ENCODE measurements at regions not wholly inside any gene's neighbourhood (a gene's known extent, or its start where the extent isn't known, plus 50 kb on each side); places are given as distances from the start of the nearest gene placed in this dataset.

- DNase-seq (ENCODE audit: low read depth, low spot score): no peak
Measured at GRCh38 chr1:187306710-187307415, 478.1 kb downstream of the PLA2G4A start.

DNA sequence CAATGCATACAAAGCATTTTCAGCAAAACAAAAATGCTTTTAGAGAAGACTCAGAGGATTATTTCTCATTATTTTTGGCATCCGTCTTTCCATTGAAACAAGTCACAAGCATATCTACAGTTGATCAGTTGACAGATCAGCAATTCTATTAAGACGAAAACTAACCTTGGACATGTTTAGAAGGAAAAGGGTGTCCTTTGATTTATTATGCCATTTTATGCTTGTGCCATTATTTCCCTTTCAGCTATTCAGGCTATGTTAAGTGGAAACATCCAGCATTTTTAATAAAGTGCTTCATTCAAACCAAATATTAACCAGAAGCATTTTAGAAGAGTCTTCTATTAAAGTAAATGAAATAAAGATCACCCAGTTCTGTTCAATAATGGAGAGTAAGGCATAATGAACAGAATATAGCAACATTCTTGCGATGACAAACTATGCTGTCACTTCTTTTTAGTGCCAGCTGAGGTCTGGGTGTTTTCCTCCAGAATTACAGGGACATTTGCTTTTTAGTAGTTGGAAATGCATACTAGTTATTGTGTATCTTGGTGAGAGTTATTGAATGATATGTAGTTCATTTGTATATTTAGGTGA lies 481.4 kb downstream of the PLA2G4A start:
- DNase-seq (ENCODE audit: low read depth, low spot score): no peak

DNA sequence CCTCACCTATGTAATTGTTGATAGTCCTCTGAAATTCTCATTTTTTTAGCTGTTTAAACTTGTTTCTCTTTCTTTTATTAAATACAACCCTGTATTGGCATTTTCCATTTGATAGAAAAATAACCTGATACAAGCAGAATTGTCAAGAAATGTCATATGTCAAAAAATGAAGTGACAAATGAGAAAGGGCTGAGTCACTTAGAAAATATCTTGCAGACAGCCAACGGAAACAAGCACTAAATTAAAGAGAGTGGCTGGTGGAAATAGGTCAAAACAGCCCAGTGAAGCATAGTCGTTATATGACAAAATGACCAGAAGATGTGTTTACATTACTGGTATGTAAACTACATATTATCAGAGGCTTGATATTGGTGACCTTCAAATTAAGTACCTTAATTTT lies 484.4 kb downstream of the PLA2G4A start:
- no peak for DNase-seq (ENCODE audit: low read depth, low spot score)

- DNase-seq (ENCODE audit: low read depth, low spot score): no peak
Measured at GRCh38 chr1:187326557-187326956, 497.8 kb downstream of the PLA2G4A start.

DNA sequence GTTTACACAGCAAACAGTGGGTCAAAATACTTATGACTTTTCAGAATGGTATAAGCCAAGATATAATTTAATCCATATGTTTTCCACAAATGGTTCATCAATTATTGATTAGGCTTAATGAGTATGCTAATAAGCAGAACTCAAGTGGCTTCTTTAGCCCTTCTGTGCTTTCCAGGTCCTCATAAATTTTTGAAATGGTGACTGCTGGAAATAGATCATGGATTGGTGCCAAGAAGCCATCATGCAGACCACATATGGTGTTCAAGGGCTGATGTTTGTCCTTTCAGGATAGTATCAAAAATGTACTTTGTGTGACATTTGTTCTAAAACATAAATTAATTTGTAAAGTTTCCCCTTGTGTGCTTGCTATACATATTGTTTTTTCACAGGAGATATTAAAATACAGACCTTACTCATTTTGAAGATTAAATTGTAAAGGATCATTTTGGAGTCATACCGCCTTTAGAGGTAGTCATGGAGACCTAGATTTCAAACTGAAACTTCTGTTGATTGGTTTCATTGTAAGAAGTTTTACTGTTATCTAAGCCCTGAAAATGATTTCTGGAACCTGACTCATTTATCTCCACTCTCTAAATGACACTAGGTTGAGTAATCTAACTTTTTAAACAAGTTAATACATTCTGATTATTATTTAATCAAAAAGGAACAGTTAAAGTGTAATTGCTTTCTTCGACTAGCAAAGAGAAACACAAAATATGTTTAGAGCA lies 507.9 kb downstream of the PLA2G4A start:
- no peak for DNase-seq (ENCODE audit: low read depth, low spot score)

DNA sequence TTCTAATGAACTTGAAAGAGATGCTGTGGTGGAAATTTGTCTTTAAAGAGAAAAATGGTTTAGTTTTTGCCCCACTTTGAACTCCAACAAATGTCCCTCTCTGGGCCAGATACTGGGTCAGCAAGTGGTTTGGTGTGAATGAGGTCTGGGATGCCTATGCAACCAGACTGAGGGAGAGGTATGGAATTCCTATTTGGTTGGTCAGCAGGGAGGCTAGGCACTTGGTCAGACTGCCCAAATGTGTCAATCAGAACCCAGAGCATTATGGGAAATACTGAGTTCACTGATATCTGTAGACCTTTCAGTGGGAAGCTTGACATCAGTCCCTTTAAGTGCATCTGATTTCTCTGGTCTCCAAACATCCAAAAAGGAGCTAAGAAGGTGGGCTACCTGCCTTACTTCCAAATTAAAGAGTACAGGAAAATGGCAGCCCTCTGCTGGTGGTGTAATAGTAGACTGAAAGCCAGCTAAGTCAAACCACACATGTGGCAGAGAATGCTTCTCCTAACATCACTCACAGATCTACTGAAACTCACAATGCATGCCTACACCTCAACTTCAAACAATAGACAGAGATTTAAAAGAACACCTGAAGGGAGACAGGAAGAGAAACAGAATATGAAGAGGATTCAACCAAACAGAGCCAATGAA lies 510.1 kb downstream of the PLA2G4A start:
- no peak for DNase-seq (ENCODE audit: low read depth, low spot score)

GRCh38 chr1:187342495-187342894 lies 513.7 kb downstream of the PLA2G4A start:
- no peak for DNase-seq (ENCODE audit: low read depth, low spot score)

DNA sequence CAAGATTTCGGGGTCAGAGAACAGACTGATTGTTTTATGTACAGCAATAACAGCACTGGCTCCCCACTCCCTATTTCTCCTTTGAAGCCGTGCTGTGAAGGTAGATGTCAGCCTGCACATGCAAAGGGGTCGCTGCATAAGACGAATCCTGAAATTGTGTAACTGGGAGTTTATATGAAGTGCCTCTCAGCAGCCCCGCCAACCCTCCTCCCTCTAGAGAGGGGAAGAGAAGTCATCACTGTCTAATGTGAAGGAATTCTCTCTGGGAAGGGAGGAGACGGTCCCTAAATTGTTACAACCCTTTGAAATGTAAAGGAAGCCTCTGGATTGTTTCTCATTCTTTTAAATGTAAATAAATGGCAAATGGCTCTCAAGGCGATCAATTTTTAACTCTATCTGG lies 545.3 kb downstream of the PLA2G4A start:
- DNase-seq (ENCODE audit: low read depth, low spot score): no peak

- DNase-seq (ENCODE audit: low read depth, low spot score): no peak
Measured at GRCh38 chr1:187374742-187375141, 546.0 kb downstream of the PLA2G4A start.

- no peak for DNase-seq (ENCODE audit: low read depth, low spot score)
Measured at GRCh38 chr1:187383366-187383765, 554.6 kb downstream of the PLA2G4A start.

GRCh38 chr1:187384504-187384903 lies 555.8 kb downstream of the PLA2G4A start:
- DNase-seq (ENCODE audit: low read depth, low spot score): no peak

DNA sequence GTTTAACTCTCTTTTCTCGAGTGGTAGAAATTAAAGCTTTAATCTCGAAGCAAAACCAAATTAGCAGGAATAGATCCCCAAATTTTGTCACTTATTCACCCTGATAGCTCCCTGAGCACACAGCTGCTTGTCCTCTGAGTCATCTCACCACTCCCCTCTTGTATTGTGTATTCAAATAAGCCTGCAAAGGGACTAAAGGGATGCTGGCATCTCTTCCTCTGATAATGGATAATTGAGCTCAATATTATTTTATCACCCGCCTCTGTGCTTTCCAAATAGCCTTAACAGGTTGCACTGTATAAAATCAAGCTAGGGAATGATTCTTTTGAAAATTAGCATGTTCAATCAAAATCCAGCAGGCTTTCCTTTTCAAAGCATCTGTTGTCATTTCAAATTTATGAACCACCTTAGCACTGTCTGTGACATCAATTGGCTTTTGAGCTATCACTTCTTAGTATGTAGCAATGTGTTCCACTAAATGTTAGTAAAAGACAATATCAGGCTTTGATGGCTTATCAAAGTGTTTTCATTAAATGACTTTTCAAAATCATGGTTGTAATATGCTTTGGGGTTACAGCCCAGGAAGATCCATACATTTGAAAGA lies 561.6 kb downstream of the PLA2G4A start:
- DNase-seq (ENCODE audit: low read depth, low spot score): no peak

- DNase-seq (ENCODE audit: low read depth, low spot score): no peak
Measured at GRCh38 chr1:187396226-187396625, 567.5 kb downstream of the PLA2G4A start.

- DNase-seq (ENCODE audit: low read depth, low spot score): no peak
Measured at GRCh38 chr1:187396929-187397796, 568.4 kb downstream of the PLA2G4A start.

- DNase-seq (ENCODE audit: low read depth, low spot score): no peak
Measured at GRCh38 chr1:187408212-187409004, 579.7 kb downstream of the PLA2G4A start.

- DNase-seq (ENCODE audit: low read depth, low spot score): no peak
Measured at GRCh38 chr1:187409341-187409740, 580.6 kb downstream of the PLA2G4A start.

- no peak for DNase-seq (ENCODE audit: low read depth, low spot score)
Measured at GRCh38 chr1:187411118-187411517, 582.4 kb downstream of the PLA2G4A start.

DNA sequence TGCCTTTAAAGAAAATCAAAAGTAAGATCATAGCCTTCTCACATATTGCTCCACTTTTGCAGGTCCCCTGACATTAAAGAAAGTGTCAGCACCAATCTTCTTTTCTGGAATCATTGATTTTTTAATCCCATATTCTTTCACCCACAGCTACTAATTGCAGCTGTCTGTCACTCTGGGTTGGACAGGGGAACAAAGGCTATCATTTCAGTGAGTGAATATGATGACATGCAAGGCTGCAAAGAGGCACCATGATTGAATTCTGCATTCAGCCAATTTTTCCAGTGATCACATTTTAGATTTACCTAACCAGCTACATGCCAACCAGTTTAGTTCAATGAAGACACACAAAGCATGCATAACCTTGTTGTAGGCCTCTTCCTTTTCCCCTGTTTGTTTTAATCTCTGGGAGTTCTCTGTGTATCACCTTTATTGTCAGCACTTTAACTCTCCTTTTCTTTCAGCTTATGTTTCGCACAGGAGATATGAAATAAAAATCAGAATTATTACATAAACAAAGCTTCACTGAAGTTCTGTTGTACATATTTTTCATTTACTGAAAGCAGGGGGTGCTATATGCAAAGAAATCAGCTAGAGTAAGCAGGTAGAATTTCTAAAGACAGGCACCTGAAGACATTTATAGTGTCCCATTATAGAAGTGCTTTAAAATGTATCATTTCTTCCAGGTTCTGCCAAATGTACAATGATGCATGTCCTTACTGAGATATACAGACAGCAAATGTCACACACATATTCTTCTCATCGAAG lies 584.8 kb downstream of the PLA2G4A start:
- no peak for DNase-seq (ENCODE audit: low read depth, low spot score)

- DNase-seq (ENCODE audit: low read depth, low spot score): no peak
Measured at GRCh38 chr1:187415065-187415464, 586.3 kb downstream of the PLA2G4A start.
